HFF-Myc (cell line): ENCODE measurements at regions not wholly inside any gene's neighbourhood (a gene's known extent, or its start where the extent isn't known, plus 50 kb on each side); places are given as distances from the start of the nearest gene placed in this dataset.

Experiments used
- DNase-seq: peaks from one replicate; pipeline ENCODE4 v3.0.0-alpha.2; 2011; ENCODE audit warnings: low read depth; ENCODE audit errors: extremely low read depth
- H3K4me3 ChIP-seq: replicated peaks from 2 replicates; pipeline ENCODE4 v1.5.1; 2011; ENCODE audit warnings: low read depth, mild to moderate bottlenecking, control low read depth, low read length
- CTCF ChIP-seq: IDR thresholded peaks from 2 replicates; pipeline ENCODE4 v1.5.1; 2012; ENCODE audit warnings: mild to moderate bottlenecking, low read depth, low read length, control low read depth; ENCODE audit errors: missing control alignments

GRCh38 chr13:111468037-111468959 lies 147.9 kb downstream of the TEX29 start:
- H3K4me3 ChIP-seq = no peak overlapping the region
- no peak for DNase-seq
- no peak for TF ChIP-seq CTCF

DNA sequence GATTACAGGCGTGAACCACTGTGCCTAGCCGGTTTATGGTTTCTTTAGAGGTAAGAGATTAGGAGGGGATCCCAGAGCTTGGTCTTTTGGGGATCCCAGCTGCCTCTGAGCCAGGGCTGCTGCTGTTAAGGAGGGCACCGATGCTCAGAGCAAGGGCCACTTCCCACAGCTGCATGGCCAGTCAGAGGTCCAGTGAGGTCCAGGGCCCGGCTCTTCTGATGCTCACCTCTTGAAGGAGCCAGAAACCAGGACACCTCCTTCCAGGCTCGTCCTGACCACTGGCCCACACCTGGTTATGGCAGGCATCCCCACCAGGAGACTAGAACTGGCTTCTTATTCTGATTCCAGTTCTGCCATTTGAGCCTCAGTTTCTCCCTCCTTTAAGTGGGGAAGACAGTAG lies 149.0 kb downstream of the TEX29 start:
- TF ChIP-seq CTCF = no peak
- no peak overlapping the region for H3K4me3 ChIP-seq
- no peak for DNase-seq

DNA sequence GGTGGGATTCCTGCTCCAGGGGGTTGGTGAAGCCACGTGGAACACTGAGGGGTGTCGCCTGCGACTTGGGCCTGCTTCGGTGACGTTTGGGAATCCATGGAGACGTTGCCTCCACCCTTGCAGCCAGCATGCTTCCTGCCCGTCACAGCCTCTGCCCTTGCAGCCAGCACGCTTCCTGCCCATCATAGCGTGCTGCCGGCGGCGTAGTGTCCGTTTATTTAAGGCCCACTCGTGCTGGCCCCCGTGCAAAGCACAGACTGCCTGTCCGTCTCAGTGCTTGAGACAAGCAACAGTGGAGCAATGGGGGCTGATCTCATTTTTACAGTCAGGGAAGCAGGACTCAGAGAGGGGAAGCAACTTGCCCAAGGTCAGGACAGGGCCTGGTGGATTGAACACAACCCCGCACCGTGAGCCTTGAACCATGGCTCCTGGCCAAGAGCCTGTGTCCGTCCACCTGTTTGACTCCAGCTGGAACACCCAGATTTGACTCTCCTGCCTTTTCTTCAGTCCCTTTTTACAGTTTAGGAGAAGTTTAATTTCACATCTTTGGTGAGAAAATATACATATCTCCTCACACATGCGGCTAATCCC lies 149.6 kb downstream of the TEX29 start:
- no peak for TF ChIP-seq CTCF
- no peak overlapping the region for H3K4me3 ChIP-seq
- DNase-seq = no peak

DNA sequence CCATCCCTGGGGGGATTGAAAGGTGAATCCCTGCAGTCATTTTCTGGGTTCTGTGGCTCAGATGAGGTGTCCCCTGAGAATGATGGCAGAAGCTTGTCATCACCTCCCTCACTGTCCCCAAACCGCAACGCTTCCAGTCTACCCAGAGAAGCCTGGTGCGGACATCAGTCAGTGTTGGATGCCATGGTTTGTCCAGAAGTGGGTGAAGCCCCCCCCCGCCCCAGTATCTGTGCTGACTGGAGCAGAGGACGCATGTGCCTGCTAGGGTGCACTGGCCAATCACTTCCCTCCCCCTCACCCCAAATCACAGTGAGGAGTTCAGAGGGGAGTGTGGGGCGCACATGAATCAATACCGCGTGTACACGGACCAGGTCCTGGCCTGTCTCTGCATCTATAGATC lies 150.5 kb downstream of the TEX29 start:
- no peak for DNase-seq

GRCh38 chr13:111472083-111472482 lies 151.6 kb downstream of the TEX29 start:
- no peak for TF ChIP-seq CTCF
- DNase-seq = no peak
- no peak overlapping the region for H3K4me3 ChIP-seq

More for the DNA sequence above, 150.5 kb downstream of the TEX29 start:
- no peak for TF ChIP-seq CTCF
- no peak overlapping the region for H3K4me3 ChIP-seq

GRCh38 chr13:111472559-111473460 lies 152.4 kb downstream of the TEX29 start:
- TF ChIP-seq CTCF = no peak
- no peak for DNase-seq
- H3K4me3 ChIP-seq = no peak overlapping the region
